ENCODE measurements at regions not wholly inside any gene's neighbourhood (a gene's known extent, or its start where the extent isn't known, plus 50 kb on each side); places are given as distances from the start of the nearest gene placed in this dataset.
"Not testable (repeated sequence)": the region's sequence is repeated elsewhere in the genome, so short reads cannot be mapped to it uniquely, and the experiment has no call there.

DNA sequence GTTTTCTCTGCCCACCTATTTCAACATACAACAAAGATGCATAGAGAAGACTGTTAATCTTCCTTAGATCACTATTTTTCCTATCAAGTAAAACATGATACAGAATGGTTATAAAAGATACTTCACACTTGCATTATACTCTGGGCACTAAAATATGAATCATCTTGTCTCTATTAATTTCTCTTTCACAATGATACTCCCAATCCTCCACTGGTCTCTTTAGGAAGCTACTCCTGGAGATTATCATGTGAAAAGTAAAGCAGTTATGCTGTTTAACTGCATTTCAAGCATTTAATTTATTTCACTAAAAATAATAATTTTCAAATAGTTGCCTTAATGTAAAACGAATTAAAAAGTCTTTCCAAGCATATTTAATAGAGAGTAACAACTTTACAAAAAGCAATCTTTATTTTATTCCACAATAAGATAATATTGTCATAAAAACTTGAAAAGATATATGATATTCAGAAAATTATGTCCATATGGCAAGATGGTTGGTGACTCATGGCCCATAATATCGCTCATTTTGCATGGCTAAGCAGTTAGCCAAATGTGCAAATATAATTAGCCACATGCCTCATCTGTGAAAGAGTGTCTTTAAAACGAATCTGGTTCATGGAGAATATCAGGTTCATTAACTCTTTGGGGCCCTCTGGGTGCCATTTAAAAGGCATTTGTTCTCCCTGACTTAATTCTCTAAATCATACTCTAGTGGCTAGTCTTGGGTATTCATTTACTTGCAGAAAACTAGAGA, 1569.0 kb upstream of the B3GALT2 start:
- H3K36me3 ChIP-seq, result no peaks in the 10 kb centered on the region
- H3K9me3 ChIP-seq, result no peaks in the 10 kb centered on the region
- H3K4me1 ChIP-seq, result peaks cover 13% of the 10 kb centered on the region
- no peak overlapping the region for H3K4me3 ChIP-seq (ENCODE audit: low read depth, low read length)
- TF ChIP-seq, protein P1, sequence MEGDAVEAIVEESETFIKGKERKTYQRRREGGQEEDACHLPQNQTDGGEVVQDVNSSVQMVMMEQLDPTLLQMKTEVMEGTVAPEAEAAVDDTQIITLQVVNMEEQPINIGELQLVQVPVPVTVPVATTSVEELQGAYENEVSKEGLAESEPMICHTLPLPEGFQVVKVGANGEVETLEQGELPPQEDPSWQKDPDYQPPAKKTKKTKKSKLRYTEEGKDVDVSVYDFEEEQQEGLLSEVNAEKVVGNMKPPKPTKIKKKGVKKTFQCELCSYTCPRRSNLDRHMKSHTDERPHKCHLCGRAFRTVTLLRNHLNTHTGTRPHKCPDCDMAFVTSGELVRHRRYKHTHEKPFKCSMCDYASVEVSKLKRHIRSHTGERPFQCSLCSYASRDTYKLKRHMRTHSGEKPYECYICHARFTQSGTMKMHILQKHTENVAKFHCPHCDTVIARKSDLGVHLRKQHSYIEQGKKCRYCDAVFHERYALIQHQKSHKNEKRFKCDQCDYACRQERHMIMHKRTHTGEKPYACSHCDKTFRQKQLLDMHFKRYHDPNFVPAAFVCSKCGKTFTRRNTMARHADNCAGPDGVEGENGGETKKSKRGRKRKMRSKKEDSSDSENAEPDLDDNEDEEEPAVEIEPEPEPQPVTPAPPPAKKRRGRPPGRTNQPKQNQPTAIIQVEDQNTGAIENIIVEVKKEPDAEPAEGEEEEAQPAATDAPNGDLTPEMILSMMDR (IDR thresholded peaks at IDR 0.05; ENCODE audit: low read depth, low read length), result no peak
- H3K27me3 ChIP-seq, result no peaks in the 10 kb centered on the region
- DNase-seq, result peak; percentile 32

DNA sequence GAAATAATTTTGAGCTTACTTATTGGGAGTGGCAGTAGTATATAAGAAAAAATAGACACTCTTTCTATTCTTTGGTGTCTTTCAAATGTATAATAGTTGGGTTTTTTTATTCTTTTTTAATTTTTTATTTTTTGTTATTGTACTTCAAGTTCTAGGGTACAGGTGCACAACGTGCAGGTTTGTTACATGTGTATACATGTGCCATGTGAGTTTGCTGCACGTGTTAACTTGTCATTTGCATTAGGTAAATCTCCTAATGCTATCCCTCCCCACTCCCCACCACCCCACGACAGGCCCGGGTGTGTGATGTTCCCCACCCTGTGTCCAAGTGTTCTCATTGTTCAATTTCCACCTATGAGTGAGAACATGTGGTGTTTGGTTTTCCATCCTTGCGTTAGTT, 1552.4 kb upstream of the B3GALT2 start:
- not testable (repeated sequence) for H3K4me1 ChIP-seq; H3K4me3 ChIP-seq (ENCODE audit: low read depth, low read length); H3K9me3 ChIP-seq; H3K36me3 ChIP-seq; DNase-seq; H3K27me3 ChIP-seq

DNA sequence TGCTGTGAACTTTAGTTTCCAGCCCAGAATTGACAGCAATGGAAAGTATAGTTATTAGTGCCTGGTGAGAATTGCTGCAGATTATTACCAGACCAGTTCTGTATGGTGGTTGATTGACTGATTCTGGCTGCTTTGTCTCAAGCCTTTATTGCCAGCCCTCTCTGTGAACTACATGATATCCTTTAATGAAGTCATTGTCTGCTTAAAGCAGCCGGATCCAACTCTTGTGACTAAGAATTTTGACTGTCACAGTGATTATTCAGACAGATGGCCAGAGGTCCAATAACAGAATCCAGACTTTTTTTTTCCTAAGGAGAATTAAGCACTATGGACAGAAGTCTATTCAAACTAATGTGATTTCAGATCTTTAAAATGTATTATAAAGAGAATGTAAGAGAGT, 1548.6 kb upstream of the B3GALT2 start:
- no peak overlapping the region for H3K4me3 ChIP-seq (ENCODE audit: low read depth, low read length)
- TF ChIP-seq, protein P1 (IDR thresholded peaks at IDR 0.05; ENCODE audit: low read depth, low read length), result no peak
- no peaks in the 10 kb centered on the region for H3K36me3 ChIP-seq
- H3K9me3 ChIP-seq, result no peaks in the 10 kb centered on the region
- no peak for DNase-seq
- no peaks in the 10 kb centered on the region for H3K27me3 ChIP-seq
- peaks cover 8% of the 10 kb centered on the region; the same call in 1 of the 2 replicates for H3K4me1 ChIP-seq

DNA sequence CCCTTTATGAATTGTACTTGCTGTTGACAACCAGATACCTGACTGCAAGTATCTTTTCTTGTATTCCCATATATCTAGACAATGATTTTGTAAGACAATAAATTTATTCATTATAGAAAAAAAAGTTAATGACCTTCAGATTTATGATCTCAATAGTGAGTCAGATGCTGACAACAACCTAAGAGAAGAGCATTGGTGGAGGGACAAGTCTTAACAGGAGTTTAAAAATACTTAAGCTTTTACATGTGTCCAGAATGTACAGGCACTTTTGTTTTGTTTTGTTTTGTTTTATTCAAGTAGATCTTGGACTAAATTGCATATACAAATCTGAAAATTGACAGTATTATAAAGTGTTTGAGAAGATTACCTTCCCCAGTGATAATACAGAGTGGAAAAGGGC, 1544.6 kb upstream of the B3GALT2 start:
- Histone ChIP-seq H3K4me3 (ENCODE audit: low read depth, low read length) (no peak overlapping the region), H3K27me3 (no peaks in the 10 kb centered on the region), H3K4me1 (peaks cover 8% of the 10 kb centered on the region; the same call in 1 of the 2 replicates), H3K9me3 (no peaks in the 10 kb centered on the region), H3K36me3 (no peaks in the 10 kb centered on the region)
- no peak for DNase-seq
- TF ChIP-seq, protein P1 (IDR thresholded peaks at IDR 0.05; ENCODE audit: low read depth, low read length), result no peak

DNA sequence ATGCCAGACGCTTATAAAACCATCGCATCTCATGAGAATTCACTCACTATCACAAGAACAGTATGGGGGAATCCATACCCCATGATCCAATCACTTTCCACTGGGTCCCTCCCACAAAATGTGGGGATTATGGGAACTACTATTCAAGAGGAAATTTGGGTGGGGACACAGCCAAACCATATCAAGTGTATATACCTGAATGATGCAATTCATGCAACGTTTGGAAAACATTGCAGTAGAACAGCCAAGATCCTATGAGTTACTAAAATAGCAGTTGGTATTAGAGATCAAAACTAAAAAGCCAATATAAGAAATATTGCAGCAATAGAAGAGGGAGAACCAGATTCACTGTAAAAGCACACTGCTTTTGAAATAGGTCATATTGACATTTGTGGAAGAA, 1543.9 kb upstream of the B3GALT2 start:
- no peak for DNase-seq
- Histone ChIP-seq H3K9me3 (no peaks in the 10 kb centered on the region), H3K4me1 (peaks cover 4% of the 10 kb centered on the region; the same call in 1 of the 2 replicates), H3K36me3 (no peaks in the 10 kb centered on the region), H3K27me3 (no peaks in the 10 kb centered on the region), H3K4me3 (ENCODE audit: low read depth, low read length) (no peak overlapping the region)
- TF ChIP-seq, protein P1 (IDR thresholded peaks at IDR 0.05; ENCODE audit: low read depth, low read length), result no peak

DNA sequence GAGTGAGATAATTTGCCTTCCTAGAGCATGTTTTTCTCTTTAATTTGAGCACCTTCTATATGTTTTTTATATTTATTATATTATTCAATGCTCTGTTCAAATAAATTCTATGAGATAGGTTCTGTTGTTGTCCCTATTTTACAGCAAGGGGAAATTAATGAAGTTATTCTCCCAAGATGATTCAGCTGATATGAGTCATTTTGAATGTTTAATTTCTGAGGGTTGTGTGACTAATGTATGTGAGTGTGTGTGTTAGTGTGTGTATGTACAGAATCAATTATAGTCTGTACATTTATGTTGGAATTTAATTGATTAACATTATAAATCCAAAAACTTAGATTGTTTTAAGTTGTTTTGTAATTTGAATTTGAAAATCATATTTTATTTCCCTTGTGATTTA, 1536.7 kb upstream of the B3GALT2 start:
- TF ChIP-seq, protein P1 (IDR thresholded peaks at IDR 0.05; ENCODE audit: low read depth, low read length), result no peak
- H3K4me1 ChIP-seq, result no peaks in the 10 kb centered on the region
- no peak overlapping the region for H3K4me3 ChIP-seq (ENCODE audit: low read depth, low read length)
- H3K36me3 ChIP-seq, result no peaks in the 10 kb centered on the region
- H3K27me3 ChIP-seq, result no peaks in the 10 kb centered on the region
- H3K9me3 ChIP-seq, result no peaks in the 10 kb centered on the region
- DNase-seq, result no peak
